Stomach (tissue), 8 donors: ENCODE measurements at regions not wholly inside any gene's neighbourhood (a gene's known extent, or its start where the extent isn't known, plus 50 kb on each side); places are given as distances from the start of the nearest gene placed in this dataset.

ENCODE experiments used
- DNase-seq, 2 donors: peaks; one replicate each; pipeline versions ENCODE4 v3.0.0 to v3.0.0-alpha.2; 2013 to 2019
- H3K27ac ChIP-seq, 5 donors: fragments of 200-600 bp in 4 of 5; sonication (generic) in 4 of 5; one replicate each; pipeline ENCODE4 v1.5.1; 2013 to 2019; ENCODE audit warnings: mild to moderate bottlenecking in 1 of 5, moderate library complexity in 1 of 5
- H3K27me3 ChIP-seq, 3 donors: fragments of 200-600 bp; sonication (generic); one replicate each; pipeline ENCODE4 v1.5.1; 2017 to 2019; ENCODE audit warnings: mixed run types in 1 of 3
- H3K36me3 ChIP-seq, 4 donors: fragments of 200-600 bp; sonication (generic); 1 replicate in 3 of 4; 2 replicates in 1 of 4; pipeline ENCODE4 v1.5.1; 2016 to 2019
- H3K4me1 ChIP-seq, 4 donors: fragments of 200-600 bp; sonication (generic); one replicate each; pipeline ENCODE4 v1.5.1; 2016 to 2019
- H3K4me3 ChIP-seq, 4 donors: fragments of 200-600 bp; sonication (generic) in 3 of 4; one replicate each; pipeline ENCODE4 v1.5.1; 2016 to 2019; ENCODE audit warnings: mild to moderate bottlenecking in 1 of 4
- H3K9me3 ChIP-seq, 4 donors: fragments of 200-600 bp; sonication (generic); one replicate each; pipeline ENCODE4 v1.5.1; 2016 to 2019
- CTCF ChIP-seq, 7 experiments: fragments of 450-650 bp in 4 of 7; fragments of 200-600 bp in 3 of 7; sonication (generic) in 3 of 7; IDR thresholded peaks; one replicate each; pipeline ENCODE4 v1.5.1; 2016 to 2019; ENCODE audit warnings: antibody characterized with exemption in 7 of 7, control low read depth in 2 of 7, mild to moderate bottlenecking in 1 of 7
- EP300 ChIP-seq: sonication (generic); formaldehyde crosslinking; IDR thresholded peaks from one replicate; pipeline ENCODE4 v1.6.1; 2017; ENCODE audit warnings: antibody characterized with exemption
- POLR2A ChIP-seq, 4 donors: fragments of 450-650 bp; IDR thresholded peaks; one replicate each; pipeline ENCODE4 v1.6.1; 2016; ENCODE audit warnings: antibody characterized with exemption in 4 of 4, control low read depth in 2 of 4, mild to moderate bottlenecking in 1 of 4, moderate library complexity in 1 of 4
- POLR2AphosphoS5 ChIP-seq, 3 donors: sonication (generic); formaldehyde crosslinking; IDR thresholded peaks; one replicate each; pipeline ENCODE4 v1.6.1; 2016; ENCODE audit warnings: antibody characterized with exemption in 3 of 3
- WGBS, 5 donors: extraction: QIAGEN DNeasy Blood & Tissue Kit in 3 of 5; methylation state at CpG; one replicate each; pipeline versions ENCODE4 v1.1.5 to v1.1.7; 2013 to 2018; 5-methylcytosine and 5-hydroxymethylcytosine counted together
- intact Hi-C: fragments of 100-400 bp; cut with DNase I; formaldehyde crosslinking; loops from one replicate; pipeline ENCODE4 v1.15.1; 2023; ENCODE audit warnings: low total_unique reads
- donor health status: healthy with polysubstance abuse.
- donor health status: Bipolar disorder and iron deficiency.
- donor health status: healthy.

DNA sequence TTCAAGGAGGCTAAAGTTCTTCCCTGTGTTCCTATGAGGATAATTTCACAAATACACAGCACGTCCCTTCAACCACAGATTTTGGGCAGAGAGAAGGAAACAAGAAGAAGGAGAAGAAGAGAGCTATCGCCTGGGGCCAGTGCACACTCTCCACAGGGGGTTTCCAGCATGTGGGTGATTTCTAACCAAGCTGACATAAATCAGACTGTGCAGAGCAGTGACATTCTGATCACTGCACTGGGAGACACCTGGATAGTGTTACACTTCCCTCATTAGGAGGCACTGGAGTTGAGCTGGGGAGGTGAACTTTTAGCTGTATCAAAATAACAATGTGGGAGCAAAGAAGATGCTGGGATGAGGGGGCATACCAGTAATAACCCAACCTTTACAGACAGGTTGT is 71.8 kb upstream of the CENPW start:
- DNase-seq, result peak in 1 of 2 donors; percentile 5
- TF ChIP-seq POLR2AphosphoS5 (IDR thresholded peaks at IDR 0.05) (no peak), EP300 (no peak), CTCF (IDR thresholded peaks at IDR 0.05) (no peak), POLR2A (IDR thresholded peaks at IDR 0.05) (no peak)
- Histone ChIP-seq H3K9me3 (no peaks in the 10 kb centered on the region), H3K4me1 (peaks cover 0 to 12% (median 0%) of the 10 kb centered on the region in 4 donors), H3K36me3 (no peaks in the 10 kb centered on the region), H3K4me3 (no peak overlapping the region), H3K27ac (no peak overlapping the region), H3K27me3 (no peaks in the 10 kb centered on the region)
- 48 to 89% (median 81%) methylated on average over 2 of the region's 2 CpGs for WGBS, 5 donors
- intact Hi-C loops, result no loop called here

DNA sequence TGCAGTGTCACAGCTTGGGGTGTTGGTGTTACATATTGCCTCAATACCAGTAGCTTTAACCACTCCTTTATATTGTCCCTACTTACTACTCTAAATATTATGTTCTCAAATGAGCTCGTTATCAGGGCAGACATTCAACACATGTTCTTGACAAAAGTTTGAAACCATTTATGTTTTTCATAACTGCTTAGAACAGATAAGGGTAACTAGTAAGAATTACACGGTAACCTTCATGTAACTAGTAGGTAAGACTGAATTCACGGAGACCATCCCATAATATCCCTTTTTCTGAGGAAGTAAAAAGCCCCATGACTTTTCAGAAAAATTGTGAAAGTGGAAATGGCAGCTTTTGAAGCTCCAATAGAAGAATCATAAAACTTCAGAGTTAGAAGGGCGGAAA is 59.6 kb upstream of the CENPW start:
- Histone ChIP-seq H3K9me3 (no peaks in the 10 kb centered on the region), H3K27me3 (no peaks in the 10 kb centered on the region), H3K27ac (no peak overlapping the region), H3K36me3 (no peaks in the 10 kb centered on the region), H3K4me3 (no peak overlapping the region), H3K4me1 (no peaks in the 10 kb centered on the region)
- TF ChIP-seq CTCF (IDR thresholded peaks at IDR 0.05) (no peak), EP300 (no peak), POLR2AphosphoS5 (IDR thresholded peaks at IDR 0.05) (no peak), POLR2A (IDR thresholded peaks at IDR 0.05) (no peak)
- 70 to 88% (median 86%) methylated on average over 4 of the region's 4 CpGs for WGBS, 5 donors
- intact Hi-C loops, result no loop called here
- no peak for DNase-seq

GRCh38 chr6:126285871-126286365 is 54.0 kb upstream of the CENPW start:
- no peak for DNase-seq
- intact Hi-C loops, result no loop called here
- H3K4me3 ChIP-seq, result no peak overlapping the region

More at GRCh38 chr6:126285871-126286365, 54.0 kb upstream of the CENPW start:
- H3K27me3 ChIP-seq, result no peaks in the 10 kb centered on the region
- no peak for TF ChIP-seq POLR2A (IDR thresholded peaks at IDR 0.05)
- no peak for TF ChIP-seq POLR2AphosphoS5 (IDR thresholded peaks at IDR 0.05)
- no peak for TF ChIP-seq EP300
- TF ChIP-seq CTCF (IDR thresholded peaks at IDR 0.05), result no peak
- H3K9me3 ChIP-seq, result no peaks in the 10 kb centered on the region
- H3K4me1 ChIP-seq, result no peaks in the 10 kb centered on the region
- H3K27ac ChIP-seq, result no peak overlapping the region
- no peaks in the 10 kb centered on the region for H3K36me3 ChIP-seq
- 76 to 84% (median 79%) methylated on average over 4 of the region's 4 CpGs for WGBS, 5 donors
